ENCODE measurements at regions not wholly inside any gene's neighbourhood (a gene's known extent, or its start where the extent isn't known, plus 50 kb on each side); places are given as distances from the start of the nearest gene placed in this dataset.

GRCh38 chrX:35696760-35697234, 101.3 kb upstream of the MAGEB16 start:
- Histone ChIP-seq H4K8ac (ENCODE audit: low read depth, low read length) (no peak overlapping the region), H2AFZ (ENCODE audit: low read length) (no peak overlapping the region), H3K18ac (ENCODE audit: low read length) (no peak overlapping the region), H3K9ac (ENCODE audit: low read depth, low read length, poor library complexity) (no peak overlapping the region), H3K27me3 (ENCODE audit: control insufficient read depth in 3 of 3, insufficient read depth in 3 of 3, low read depth in 1 of 3, low read length in 3 of 3) (no peaks in the 10 kb centered on the region), H3K14ac (ENCODE audit: low read length) (no peak overlapping the region), H3K36me3 (replicated peaks in 1 of 2; ENCODE audit: control insufficient read depth in 2 of 2, insufficient read depth in 2 of 2, low read length in 2 of 2) (no peaks in the 10 kb centered on the region), H4K91ac (ENCODE audit: low read depth, low read length, poor library complexity) (no peak overlapping the region), H3K4me3 (ENCODE audit: low read length in 2 of 2) (no peak overlapping the region), H3K4me1 (ENCODE audit: control insufficient read depth in 2 of 2, insufficient read depth in 1 of 2, low read depth in 1 of 2, low read length in 2 of 2) (no peaks in the 10 kb centered on the region), H3K27ac (replicated peaks; ENCODE audit: low read length) (no peak overlapping the region), H3K23ac (ENCODE audit: low read depth, low read length, poor library complexity) (no peak overlapping the region), H2BK5ac (ENCODE audit: low read length) (no peak overlapping the region), H3K79me1 (ENCODE audit: low read depth, low read length) (no peaks in the 10 kb centered on the region), H2BK15ac (ENCODE audit: low read length) (no peak overlapping the region), H2AK5ac (ENCODE audit: low read depth, low read length) (no peak overlapping the region), H2BK120ac (ENCODE audit: low read depth, low read length) (no peak overlapping the region), H2BK12ac (ENCODE audit: low read length) (no peak overlapping the region), H3K4ac (ENCODE audit: low read length) (no peak overlapping the region), H3K4me2 (ENCODE audit: insufficient read depth, low read length, poor library complexity, severe bottlenecking) (no peak overlapping the region), H3K9me3 (replicated peaks in 1 of 2; ENCODE audit: control insufficient read depth in 2 of 2, insufficient read depth in 1 of 2, low read depth in 1 of 2, low read length in 2 of 2) (no peaks in the 10 kb centered on the region)
- no peak for DNase-seq (ENCODE audit: low spot score)
- WGBS, 2 donors (ENCODE audit: extremely low coverage in 2 of 2, insufficient read length in 2 of 2, insufficient replicate concordance in 1 of 2): no CpG with 5 or more reads among the region's 2 CpGs

- no peak overlapping the region for H3K4me2 ChIP-seq (ENCODE audit: insufficient read depth, low read length, poor library complexity, severe bottlenecking)
- no peaks in the 10 kb centered on the region for H3K9me3 ChIP-seq (replicated peaks in 1 of 2; ENCODE audit: control insufficient read depth in 2 of 2, insufficient read depth in 1 of 2, low read depth in 1 of 2, low read length in 2 of 2)
- no peak overlapping the region for H4K8ac ChIP-seq (ENCODE audit: low read depth, low read length)
- no peaks in the 10 kb centered on the region for H3K4me1 ChIP-seq (ENCODE audit: control insufficient read depth in 2 of 2, insufficient read depth in 1 of 2, low read depth in 1 of 2, low read length in 2 of 2)
- no peak overlapping the region for H4K91ac ChIP-seq (ENCODE audit: low read depth, low read length, poor library complexity)
- no peak overlapping the region for H3K23ac ChIP-seq (ENCODE audit: low read depth, low read length, poor library complexity)
- no peak overlapping the region for H3K27ac ChIP-seq (replicated peaks; ENCODE audit: low read length)
- H3K9ac ChIP-seq (ENCODE audit: low read depth, low read length, poor library complexity): no peak overlapping the region
- H3K36me3 ChIP-seq (replicated peaks in 1 of 2; ENCODE audit: control insufficient read depth in 2 of 2, insufficient read depth in 2 of 2, low read length in 2 of 2): no peaks in the 10 kb centered on the region
- H3K14ac ChIP-seq (ENCODE audit: low read length): no peak overlapping the region
- no peak overlapping the region for H3K4ac ChIP-seq (ENCODE audit: low read length)
- no peak overlapping the region for H2BK120ac ChIP-seq (ENCODE audit: low read depth, low read length)
- no peaks in the 10 kb centered on the region for H3K27me3 ChIP-seq (ENCODE audit: control insufficient read depth in 3 of 3, insufficient read depth in 3 of 3, low read depth in 1 of 3, low read length in 3 of 3)
- no peak overlapping the region for H2BK15ac ChIP-seq (ENCODE audit: low read length)
- no CpG with 5 or more reads among the region's 2 CpGs for WGBS, 2 donors (ENCODE audit: extremely low coverage in 2 of 2, insufficient read length in 2 of 2, insufficient replicate concordance in 1 of 2)
- DNase-seq (ENCODE audit: low spot score): no peak
- H3K4me3 ChIP-seq (ENCODE audit: low read length in 2 of 2): no peak overlapping the region
- no peak overlapping the region for H2AFZ ChIP-seq (ENCODE audit: low read length)
- H2BK5ac ChIP-seq (ENCODE audit: low read length): no peak overlapping the region
- no peaks in the 10 kb centered on the region for H3K79me1 ChIP-seq (ENCODE audit: low read depth, low read length)
- H2AK5ac ChIP-seq (ENCODE audit: low read depth, low read length): no peak overlapping the region
- H3K18ac ChIP-seq (ENCODE audit: low read length): no peak overlapping the region
- no peak overlapping the region for H2BK12ac ChIP-seq (ENCODE audit: low read length)
These were observed 98.5 kb upstream of the MAGEB16 start for GRCh38 chrX:35699642-35700041.

- no peak overlapping the region for H3K27ac ChIP-seq (replicated peaks; ENCODE audit: low read length)
- H2BK5ac ChIP-seq (ENCODE audit: low read length): no peak overlapping the region
- H3K4me1 ChIP-seq (ENCODE audit: control insufficient read depth in 2 of 2, insufficient read depth in 1 of 2, low read depth in 1 of 2, low read length in 2 of 2): no peaks in the 10 kb centered on the region
- no peak overlapping the region for H2BK12ac ChIP-seq (ENCODE audit: low read length)
- H3K14ac ChIP-seq (ENCODE audit: low read length): no peak overlapping the region
- H2AFZ ChIP-seq (ENCODE audit: low read length): no peak overlapping the region
- H3K4me2 ChIP-seq (ENCODE audit: insufficient read depth, low read length, poor library complexity, severe bottlenecking): no peak overlapping the region
- no peak overlapping the region for H2BK120ac ChIP-seq (ENCODE audit: low read depth, low read length)
- no peaks in the 10 kb centered on the region for H3K27me3 ChIP-seq (ENCODE audit: control insufficient read depth in 3 of 3, insufficient read depth in 3 of 3, low read depth in 1 of 3, low read length in 3 of 3)
- H3K79me1 ChIP-seq (ENCODE audit: low read depth, low read length): no peaks in the 10 kb centered on the region
- H2AK5ac ChIP-seq (ENCODE audit: low read depth, low read length): no peak overlapping the region
- H3K18ac ChIP-seq (ENCODE audit: low read length): no peak overlapping the region
- H4K8ac ChIP-seq (ENCODE audit: low read depth, low read length): no peak overlapping the region
- no peak overlapping the region for H4K91ac ChIP-seq (ENCODE audit: low read depth, low read length, poor library complexity)
- no peak for DNase-seq (ENCODE audit: low spot score)
- no peak overlapping the region for H3K23ac ChIP-seq (ENCODE audit: low read depth, low read length, poor library complexity)
- H2BK15ac ChIP-seq (ENCODE audit: low read length): no peak overlapping the region
- WGBS, 2 donors (ENCODE audit: extremely low coverage in 2 of 2, insufficient read length in 2 of 2, insufficient replicate concordance in 1 of 2): no CpG with 5 or more reads among the region's 1 CpG
- no peak overlapping the region for H3K4ac ChIP-seq (ENCODE audit: low read length)
- no peaks in the 10 kb centered on the region for H3K36me3 ChIP-seq (replicated peaks in 1 of 2; ENCODE audit: control insufficient read depth in 2 of 2, insufficient read depth in 2 of 2, low read length in 2 of 2)
- no peaks in the 10 kb centered on the region for H3K9me3 ChIP-seq (replicated peaks in 1 of 2; ENCODE audit: control insufficient read depth in 2 of 2, insufficient read depth in 1 of 2, low read depth in 1 of 2, low read length in 2 of 2)
- H3K9ac ChIP-seq (ENCODE audit: low read depth, low read length, poor library complexity): no peak overlapping the region
- H3K4me3 ChIP-seq (ENCODE audit: low read length in 2 of 2): no peak overlapping the region
These were observed 98.0 kb upstream of the MAGEB16 start for GRCh38 chrX:35700121-35700520.

- Histone ChIP-seq H3K4me1 (ENCODE audit: control insufficient read depth in 2 of 2, insufficient read depth in 1 of 2, low read depth in 1 of 2, low read length in 2 of 2) (no peaks in the 10 kb centered on the region), H3K4me2 (ENCODE audit: insufficient read depth, low read length, poor library complexity, severe bottlenecking) (no peak overlapping the region)
- DNase-seq (ENCODE audit: low spot score): no peak
These were observed 86.9 kb upstream of the MAGEB16 start for GRCh38 chrX:35711281-35711680.

More at GRCh38 chrX:35711281-35711680, 86.9 kb upstream of the MAGEB16 start:
- Histone ChIP-seq H3K18ac (ENCODE audit: low read length) (no peak overlapping the region), H3K27me3 (ENCODE audit: control insufficient read depth in 3 of 3, insufficient read depth in 3 of 3, low read depth in 1 of 3, low read length in 3 of 3) (no peaks in the 10 kb centered on the region), H2AK5ac (ENCODE audit: low read depth, low read length) (no peak overlapping the region), H3K4me3 (ENCODE audit: low read length in 2 of 2) (no peak overlapping the region), H2BK120ac (ENCODE audit: low read depth, low read length) (no peak overlapping the region), H3K36me3 (replicated peaks in 1 of 2; ENCODE audit: control insufficient read depth in 2 of 2, insufficient read depth in 2 of 2, low read length in 2 of 2) (no peaks in the 10 kb centered on the region), H4K8ac (ENCODE audit: low read depth, low read length) (no peak overlapping the region), H3K4ac (ENCODE audit: low read length) (no peak overlapping the region), H3K14ac (ENCODE audit: low read length) (no peak overlapping the region), H3K27ac (replicated peaks; ENCODE audit: low read length) (no peak overlapping the region), H2BK5ac (ENCODE audit: low read length) (no peak overlapping the region), H2AFZ (ENCODE audit: low read length) (no peak overlapping the region), H3K9me3 (replicated peaks in 1 of 2; ENCODE audit: control insufficient read depth in 2 of 2, insufficient read depth in 1 of 2, low read depth in 1 of 2, low read length in 2 of 2) (no peaks in the 10 kb centered on the region), H4K91ac (ENCODE audit: low read depth, low read length, poor library complexity) (no peak overlapping the region), H3K9ac (ENCODE audit: low read depth, low read length, poor library complexity) (no peak overlapping the region), H2BK15ac (ENCODE audit: low read length) (no peak overlapping the region), H3K23ac (ENCODE audit: low read depth, low read length, poor library complexity) (no peak overlapping the region), H2BK12ac (ENCODE audit: low read length) (no peak overlapping the region), H3K79me1 (ENCODE audit: low read depth, low read length) (no peaks in the 10 kb centered on the region)
